Right lobe of liver (tissue), 4 donors: ENCODE measurements at regions not wholly inside any gene's neighbourhood (a gene's known extent, or its start where the extent isn't known, plus 50 kb on each side); places are given as distances from the start of the nearest gene placed in this dataset.

Experiments used
- POLR2A ChIP-seq: fragments of 450-650 bp; IDR thresholded peaks from one replicate; pipeline ENCODE4 v1.6.1; 2017; ENCODE audit warnings: antibody characterized with exemption, mild to moderate bottlenecking
- TF ChIP-seq, protein P1 (sequence below), 4 donors: fragments of 200-600 bp in 3 of 4; fragments of 450-650 bp in 1 of 4; IDR thresholded peaks; one replicate each; pipeline versions ENCODE4 v1.5.1 to v1.8.0; 2016 to 2022; ENCODE audit warnings: antibody characterized with exemption in 4 of 4, mild to moderate bottlenecking in 2 of 4
- donor health status: DM: no; HTN: no; CAD: no.
- donor health status: DM: no; HTN: no; CAD: no.
- donor health status: DM: no; HTN: yes; CAD: no.

DNA sequence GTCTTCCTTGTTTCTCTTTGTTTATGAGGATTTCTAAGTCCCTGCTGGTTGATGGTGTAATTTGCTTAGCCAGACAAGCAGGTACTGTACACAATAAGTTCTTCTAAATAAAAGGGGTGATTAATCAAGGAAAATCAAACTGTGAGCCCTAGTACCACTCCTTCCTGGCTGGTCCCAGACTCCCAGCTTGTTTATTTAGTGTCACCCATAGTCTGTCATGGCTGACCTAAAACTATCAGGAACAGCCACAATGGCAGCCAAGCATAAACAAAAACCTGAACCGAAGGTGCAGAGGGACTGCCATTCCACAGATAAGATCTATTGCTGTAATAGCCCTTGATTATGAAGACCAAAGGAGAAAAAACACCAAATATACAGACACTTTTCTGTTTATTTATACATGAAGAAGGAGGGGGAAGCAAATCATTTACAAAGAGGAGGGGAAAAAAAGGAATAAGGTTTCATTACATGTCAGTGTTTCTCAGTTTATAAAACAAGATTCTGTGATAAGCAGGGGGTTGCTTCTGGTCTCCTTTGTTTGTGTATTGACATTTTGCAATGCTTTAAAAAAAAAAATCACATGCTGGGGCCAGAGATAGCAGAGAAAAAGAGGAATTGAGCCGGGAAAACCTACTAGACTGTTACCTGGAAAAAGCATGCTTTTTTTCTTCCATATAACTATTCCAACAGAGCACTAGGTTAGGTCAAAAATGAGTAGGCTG, 182.4 kb upstream of the DPH6 start:
- no peak for TF ChIP-seq POLR2A
- TF ChIP-seq, protein P1, sequence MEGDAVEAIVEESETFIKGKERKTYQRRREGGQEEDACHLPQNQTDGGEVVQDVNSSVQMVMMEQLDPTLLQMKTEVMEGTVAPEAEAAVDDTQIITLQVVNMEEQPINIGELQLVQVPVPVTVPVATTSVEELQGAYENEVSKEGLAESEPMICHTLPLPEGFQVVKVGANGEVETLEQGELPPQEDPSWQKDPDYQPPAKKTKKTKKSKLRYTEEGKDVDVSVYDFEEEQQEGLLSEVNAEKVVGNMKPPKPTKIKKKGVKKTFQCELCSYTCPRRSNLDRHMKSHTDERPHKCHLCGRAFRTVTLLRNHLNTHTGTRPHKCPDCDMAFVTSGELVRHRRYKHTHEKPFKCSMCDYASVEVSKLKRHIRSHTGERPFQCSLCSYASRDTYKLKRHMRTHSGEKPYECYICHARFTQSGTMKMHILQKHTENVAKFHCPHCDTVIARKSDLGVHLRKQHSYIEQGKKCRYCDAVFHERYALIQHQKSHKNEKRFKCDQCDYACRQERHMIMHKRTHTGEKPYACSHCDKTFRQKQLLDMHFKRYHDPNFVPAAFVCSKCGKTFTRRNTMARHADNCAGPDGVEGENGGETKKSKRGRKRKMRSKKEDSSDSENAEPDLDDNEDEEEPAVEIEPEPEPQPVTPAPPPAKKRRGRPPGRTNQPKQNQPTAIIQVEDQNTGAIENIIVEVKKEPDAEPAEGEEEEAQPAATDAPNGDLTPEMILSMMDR (IDR thresholded peaks at IDR 0.05): no peak
